GM12892 (cell line): ENCODE measurements at regions not wholly inside any gene's neighbourhood (a gene's known extent, or its start where the extent isn't known, plus 50 kb on each side); places are given as distances from the start of the nearest gene placed in this dataset.

Experiments used
- POLR2A ChIP-seq: IDR thresholded peaks from 2 replicates; pipeline ENCODE4 v1.6.1; 2011; ENCODE audit warnings: low read depth, low read length, control low read depth
- POLR2AphosphoS5 ChIP-seq: IDR thresholded peaks from 2 replicates; pipeline ENCODE4 v1.6.1; 2011; ENCODE audit warnings: low read depth, low read length, control low read depth
- TAF1 ChIP-seq: IDR thresholded peaks from 2 replicates; pipeline ENCODE4 v1.6.1; 2011; ENCODE audit warnings: low read depth, mild to moderate bottlenecking, control low read depth, low read length, borderline replicate concordance

GRCh38 chr2:104312684-104313083 lies 541.2 kb upstream of the POU3F3 start:
- TF ChIP-seq POLR2A: no peak
- TF ChIP-seq TAF1: no peak
- TF ChIP-seq POLR2AphosphoS5: no peak
